ENCODE measurements at regions not wholly inside any gene's neighbourhood (a gene's known extent, or its start where the extent isn't known, plus 50 kb on each side); places are given as distances from the start of the nearest gene placed in this dataset.

DNA sequence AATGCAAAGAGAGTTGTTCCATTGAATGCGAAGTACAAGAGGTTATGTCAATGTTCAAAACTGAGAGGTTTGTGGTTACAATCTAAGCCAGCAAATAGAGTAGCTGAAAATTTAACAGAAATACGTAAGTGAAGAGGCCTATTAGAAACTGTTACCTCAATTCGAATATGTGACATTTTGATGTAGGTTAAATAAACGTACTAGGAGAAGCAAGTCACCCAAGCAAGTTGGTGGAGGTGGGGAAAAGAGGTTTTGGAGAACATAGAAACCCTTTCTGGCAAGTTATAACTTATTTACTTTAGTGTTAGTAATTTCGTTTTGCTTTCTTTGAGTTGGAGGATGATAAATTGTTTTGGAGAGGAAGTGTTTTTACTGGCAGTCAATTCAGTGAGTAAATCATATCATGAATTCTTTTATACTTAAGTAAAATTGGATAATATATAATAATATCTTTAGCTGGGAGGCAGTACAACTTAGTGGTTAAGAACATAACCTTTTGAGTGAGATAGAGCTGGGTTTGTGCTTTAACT is 91.2 kb upstream of the NAALADL2 start:
- TF ChIP-seq, protein P1, sequence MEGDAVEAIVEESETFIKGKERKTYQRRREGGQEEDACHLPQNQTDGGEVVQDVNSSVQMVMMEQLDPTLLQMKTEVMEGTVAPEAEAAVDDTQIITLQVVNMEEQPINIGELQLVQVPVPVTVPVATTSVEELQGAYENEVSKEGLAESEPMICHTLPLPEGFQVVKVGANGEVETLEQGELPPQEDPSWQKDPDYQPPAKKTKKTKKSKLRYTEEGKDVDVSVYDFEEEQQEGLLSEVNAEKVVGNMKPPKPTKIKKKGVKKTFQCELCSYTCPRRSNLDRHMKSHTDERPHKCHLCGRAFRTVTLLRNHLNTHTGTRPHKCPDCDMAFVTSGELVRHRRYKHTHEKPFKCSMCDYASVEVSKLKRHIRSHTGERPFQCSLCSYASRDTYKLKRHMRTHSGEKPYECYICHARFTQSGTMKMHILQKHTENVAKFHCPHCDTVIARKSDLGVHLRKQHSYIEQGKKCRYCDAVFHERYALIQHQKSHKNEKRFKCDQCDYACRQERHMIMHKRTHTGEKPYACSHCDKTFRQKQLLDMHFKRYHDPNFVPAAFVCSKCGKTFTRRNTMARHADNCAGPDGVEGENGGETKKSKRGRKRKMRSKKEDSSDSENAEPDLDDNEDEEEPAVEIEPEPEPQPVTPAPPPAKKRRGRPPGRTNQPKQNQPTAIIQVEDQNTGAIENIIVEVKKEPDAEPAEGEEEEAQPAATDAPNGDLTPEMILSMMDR (IDR thresholded peaks at IDR 0.05; ENCODE audit: low read length, missing control alignments) = no peak

DNA sequence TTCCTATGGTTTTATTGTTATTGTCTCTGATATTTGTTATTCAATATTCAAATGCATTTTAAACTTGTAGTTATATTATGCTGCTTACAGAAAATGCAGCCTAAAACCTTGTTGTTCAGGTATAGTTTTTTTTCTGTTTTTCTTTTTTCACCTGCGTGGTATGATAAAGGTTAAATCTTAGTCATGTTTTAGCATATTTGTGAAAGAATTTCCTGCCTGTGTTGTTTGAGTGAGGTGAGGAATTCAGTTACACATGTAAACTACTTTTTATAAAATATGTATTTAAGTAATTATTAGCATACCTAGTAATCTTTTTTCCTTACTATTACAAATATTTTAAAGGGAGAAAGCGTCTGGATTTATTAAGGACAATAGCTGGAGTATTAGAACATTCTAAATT is 90.0 kb upstream of the NAALADL2 start:
- TF ChIP-seq, protein P1 (IDR thresholded peaks at IDR 0.05; ENCODE audit: low read length, missing control alignments) = no peak
- H3K4me3 ChIP-seq (replicated peaks; ENCODE audit: low read depth, low read length) = no peak overlapping the region
- no peak for DNase-seq (ENCODE audit: low read depth)

More for the DNA sequence above, 91.2 kb upstream of the NAALADL2 start:
- peak; percentile 64 for DNase-seq (ENCODE audit: low read depth)
- no peak overlapping the region for H3K4me3 ChIP-seq (replicated peaks; ENCODE audit: low read depth, low read length)

DNA sequence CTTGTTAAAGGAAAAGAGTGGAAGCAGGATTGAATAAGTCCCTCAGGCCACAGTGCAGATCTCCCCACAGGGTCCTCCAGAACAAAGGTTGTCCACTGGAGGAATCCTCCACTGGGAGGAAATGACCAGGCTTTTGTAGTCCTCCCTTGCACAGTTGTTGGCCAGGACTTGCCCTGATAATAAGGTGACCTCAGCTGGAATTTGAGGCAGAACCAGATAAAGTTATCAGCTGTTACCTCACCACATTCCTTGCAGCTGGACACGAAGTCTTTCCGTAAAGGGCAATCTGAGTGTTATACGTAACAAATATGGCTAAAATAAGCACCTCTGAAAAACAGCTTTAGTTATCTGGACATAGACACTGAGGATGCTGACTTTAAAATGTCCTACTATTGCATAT is 83.5 kb upstream of the NAALADL2 start:
- no peak overlapping the region for H3K4me3 ChIP-seq (replicated peaks; ENCODE audit: low read depth, low read length)
- peak; percentile 87 for DNase-seq (ENCODE audit: low read depth)
- TF ChIP-seq, protein P1 (IDR thresholded peaks at IDR 0.05; ENCODE audit: low read length, missing control alignments) = no peak

DNA sequence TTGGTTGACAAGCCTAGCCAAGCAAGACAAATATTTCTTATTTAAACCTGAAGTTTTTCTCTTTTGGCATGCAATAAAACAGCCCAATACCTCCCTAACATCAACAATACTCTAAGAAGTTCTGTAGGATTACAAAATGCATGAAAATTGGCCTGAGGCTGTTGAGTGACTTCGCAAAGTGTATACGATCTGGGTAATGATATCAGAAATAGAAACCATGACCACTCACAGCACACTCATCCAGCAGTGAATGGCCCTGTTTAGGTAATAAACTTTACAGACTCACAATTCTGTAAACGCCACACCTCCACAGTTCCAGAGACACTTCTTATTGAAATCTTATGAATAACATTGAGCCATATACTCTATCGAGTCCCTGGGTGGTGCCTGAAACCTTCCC is 83.0 kb upstream of the NAALADL2 start:
- TF ChIP-seq, protein P1 (IDR thresholded peaks at IDR 0.05; ENCODE audit: low read length, missing control alignments) = no peak
- peak; percentile 39 for DNase-seq (ENCODE audit: low read depth)
- H3K4me3 ChIP-seq (replicated peaks; ENCODE audit: low read depth, low read length) = no peak overlapping the region

DNA sequence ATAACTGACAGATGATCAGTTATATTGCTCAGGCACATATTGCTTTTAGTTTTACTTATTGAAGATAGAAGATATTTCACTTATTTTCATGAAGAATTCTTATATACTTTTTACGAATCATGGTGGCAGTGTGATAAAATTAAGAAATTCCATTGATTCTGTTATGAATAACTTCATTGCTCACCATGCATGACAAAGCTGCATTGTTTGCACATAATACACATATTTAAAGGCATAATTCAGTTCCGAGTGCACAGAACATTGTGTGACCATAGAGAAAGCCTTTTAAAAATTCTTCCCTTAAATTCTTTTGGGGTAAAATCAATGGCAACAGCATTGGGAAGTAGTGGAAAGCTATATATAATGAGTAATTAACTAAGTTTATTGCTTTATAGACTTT is 82.5 kb upstream of the NAALADL2 start:
- no peak overlapping the region for H3K4me3 ChIP-seq (replicated peaks; ENCODE audit: low read depth, low read length)
- TF ChIP-seq, protein P1 (IDR thresholded peaks at IDR 0.05; ENCODE audit: low read length, missing control alignments) = no peak
- DNase-seq (ENCODE audit: low read depth) = peak; percentile 23

DNA sequence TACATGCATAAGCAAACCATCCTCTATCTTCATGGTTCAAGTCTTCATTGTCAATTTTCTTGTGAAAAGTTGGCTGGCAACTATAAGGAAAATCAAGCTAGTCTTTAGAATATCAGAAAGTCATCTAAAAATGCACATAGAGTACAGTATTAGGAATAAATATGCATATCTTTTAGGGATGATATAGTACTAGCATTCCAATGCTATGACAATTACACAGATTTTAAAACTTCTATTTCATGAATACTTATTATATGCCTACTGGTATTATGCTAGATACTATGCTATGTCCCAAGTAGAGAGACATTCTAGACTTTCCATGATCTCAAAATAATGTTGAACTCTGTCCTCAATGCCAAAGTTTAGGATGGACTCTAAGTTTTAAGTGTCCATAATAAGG is 81.3 kb upstream of the NAALADL2 start:
- TF ChIP-seq, protein P1 (IDR thresholded peaks at IDR 0.05; ENCODE audit: low read length, missing control alignments) = no peak
- peak; percentile 1 for DNase-seq (ENCODE audit: low read depth)
- H3K4me3 ChIP-seq (replicated peaks; ENCODE audit: low read depth, low read length) = no peak overlapping the region

DNA sequence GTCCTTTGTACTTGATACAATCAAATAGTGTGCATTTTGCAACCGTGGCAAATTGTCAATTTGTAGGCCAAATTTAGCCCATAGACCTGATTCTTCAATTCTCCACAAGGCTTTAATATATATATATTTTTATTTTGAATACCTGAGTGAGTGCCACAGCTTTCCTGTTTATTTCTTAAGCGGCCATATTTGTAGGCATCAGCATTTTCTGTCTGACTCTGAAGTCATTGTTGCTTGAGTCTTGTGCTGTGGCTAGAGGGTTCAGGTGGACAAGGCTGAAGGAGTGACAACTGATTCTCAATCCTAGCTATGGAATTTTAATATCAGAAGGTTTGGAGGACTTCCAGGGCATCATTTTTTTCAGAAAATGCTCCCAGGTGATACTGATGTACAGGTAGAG is 75.6 kb upstream of the NAALADL2 start:
- TF ChIP-seq, protein P1 (IDR thresholded peaks at IDR 0.05; ENCODE audit: low read length, missing control alignments) = no peak
- H3K4me3 ChIP-seq (replicated peaks; ENCODE audit: low read depth, low read length) = no peak overlapping the region
- DNase-seq (ENCODE audit: low read depth) = no peak
